ENCODE measurements at regions not wholly inside any gene's neighbourhood (a gene's known extent, or its start where the extent isn't known, plus 50 kb on each side); places are given as distances from the start of the nearest gene placed in this dataset.
"Not testable (repeated sequence)": the region's sequence is repeated elsewhere in the genome, so short reads cannot be mapped to it uniquely, and the experiment has no call there.

DNA sequence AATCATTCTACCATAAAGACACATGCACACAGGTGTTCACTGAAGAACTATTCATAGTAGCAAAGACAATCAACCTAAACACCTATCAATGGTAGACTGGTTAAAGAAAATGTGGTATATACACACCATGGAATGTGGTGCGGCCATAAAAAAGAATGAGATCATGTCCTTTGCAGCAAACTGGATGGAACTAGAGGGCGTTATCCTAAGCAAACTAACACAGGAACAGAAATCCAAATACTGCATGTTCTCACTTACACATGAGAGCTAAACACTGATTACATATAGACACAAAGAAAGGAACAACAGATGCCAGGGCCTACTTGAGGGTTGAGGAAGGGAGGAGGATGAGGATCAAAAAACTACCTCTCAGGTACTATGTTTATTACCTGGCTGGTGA lies 103.8 kb downstream of the DRD1 start:
- ATAC-seq (replicated peaks in 6 of 8), result no peak
- Histone ChIP-seq H3K4me3 (no peak overlapping the region), H3K27ac (no peak overlapping the region), H3K4me1 (replicated peaks in 1 of 2) (no peaks in the 10 kb centered on the region)
- WGBS, 10 experiments, result 6 to 93% (median 80%) methylated on average over 1 to 2 of the region's 2 CpGs; no CpG with 5 or more reads in 1 of the 10 experiments
- in situ Hi-C loops (cut with MboI; ENCODE audit: low pct_unique_long_range_greater_than_20kb in 2 of 9, low sequenced_read_pairs in 9 of 9, unreplicated experiment in 9 of 9), result no loop called here

DNA sequence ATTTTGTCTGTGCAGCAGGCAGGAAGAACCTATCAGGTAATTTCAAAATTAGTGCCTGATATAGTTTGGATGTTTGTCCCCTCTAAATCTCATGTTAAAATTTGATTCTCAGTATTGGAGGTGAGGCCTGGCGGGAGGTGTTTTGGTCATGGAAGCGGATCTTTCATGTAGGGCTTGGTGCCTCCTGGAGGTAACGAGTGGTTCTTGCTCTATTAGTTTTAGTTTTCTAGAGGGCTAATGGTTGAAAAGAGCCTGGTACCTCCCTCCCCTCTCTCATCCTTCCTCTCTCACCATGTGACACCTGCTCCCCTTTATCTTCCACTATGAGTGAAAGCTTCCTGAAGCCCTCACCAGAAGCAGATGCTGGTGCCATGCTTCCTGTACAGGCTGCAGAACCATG lies 106.3 kb downstream of the DRD1 start:
- Histone ChIP-seq H3K27ac (no peak overlapping the region), H3K4me3 (no peak overlapping the region), H3K4me1 (replicated peaks in 1 of 2) (no peaks in the 10 kb centered on the region)
- 60 to 100% (median 97%) methylated on average over 1 to 3 of the region's 3 CpGs; no CpG with 5 or more reads in 4 of the 10 experiments for WGBS, 10 experiments
- in situ Hi-C loops (cut with MboI; ENCODE audit: low pct_unique_long_range_greater_than_20kb in 2 of 9, low sequenced_read_pairs in 9 of 9, unreplicated experiment in 9 of 9), result no loop called here
- no peak for ATAC-seq (replicated peaks in 6 of 8)

DNA sequence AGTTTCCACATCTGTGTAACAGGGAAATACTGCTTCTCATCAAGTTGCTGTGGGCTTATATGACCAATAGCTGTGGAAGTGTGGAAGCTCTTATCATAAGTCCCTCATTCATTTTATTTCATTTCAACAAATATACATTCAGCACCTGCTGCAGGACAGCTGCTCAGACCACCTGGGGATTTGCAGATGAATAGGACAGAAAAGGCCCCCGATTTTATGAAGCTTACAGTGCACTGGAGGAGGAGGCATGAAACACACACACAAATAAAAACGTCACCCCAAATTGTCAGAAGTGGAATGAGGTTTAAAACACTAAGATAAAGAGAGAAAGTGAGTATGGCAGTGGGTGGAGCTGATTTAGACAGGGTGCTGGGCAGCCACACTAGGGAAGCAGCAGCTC lies 107.2 kb downstream of the DRD1 start:
- 0 to 67% (median 18%) methylated on average over 1 to 2 of the region's 2 CpGs; no CpG with 5 or more reads in 4 of the 10 experiments for WGBS, 10 experiments
- no peak overlapping the region for H3K4me3 ChIP-seq
- H3K4me1 ChIP-seq (replicated peaks in 1 of 2), result no peaks in the 10 kb centered on the region
- H3K27ac ChIP-seq, result no peak overlapping the region
- in situ Hi-C loops (cut with MboI; ENCODE audit: low pct_unique_long_range_greater_than_20kb in 2 of 9, low sequenced_read_pairs in 9 of 9, unreplicated experiment in 9 of 9), result no loop called here
- peak in 3 of 8 experiments; percentile 40 to 57 (median 47) for ATAC-seq (replicated peaks in 6 of 8)

DNA sequence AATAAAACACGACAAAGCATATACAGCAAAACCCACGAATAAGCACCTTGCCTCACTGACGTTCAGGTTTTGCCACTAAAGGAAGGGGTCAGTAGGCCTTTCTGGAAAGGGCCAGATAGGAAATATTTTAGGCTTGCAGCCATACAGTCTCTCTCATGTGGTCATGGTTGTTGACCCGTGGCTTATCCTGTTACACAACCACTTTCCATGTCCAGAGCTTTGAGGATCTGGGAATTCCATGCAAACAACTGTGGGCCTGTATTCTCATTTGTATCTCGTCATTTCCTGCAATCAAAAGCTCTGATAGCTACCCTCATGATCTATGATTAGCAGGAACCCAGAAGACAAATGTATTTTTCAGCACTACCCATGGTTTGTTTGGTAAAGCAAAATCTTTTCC lies 108.3 kb downstream of the DRD1 start:
- 40 to 100% (median 81%) methylated on average over 1 to 5 of the region's 5 CpGs; no CpG with 5 or more reads in 2 of the 10 experiments for WGBS, 10 experiments
- no peak overlapping the region for H3K27ac ChIP-seq
- in situ Hi-C loops (cut with MboI; ENCODE audit: low pct_unique_long_range_greater_than_20kb in 2 of 9, low sequenced_read_pairs in 9 of 9, unreplicated experiment in 9 of 9), result no loop called here
- no peaks in the 10 kb centered on the region for H3K4me1 ChIP-seq (replicated peaks in 1 of 2)
- ATAC-seq (replicated peaks in 6 of 8), result no peak
- no peak overlapping the region for H3K4me3 ChIP-seq

DNA sequence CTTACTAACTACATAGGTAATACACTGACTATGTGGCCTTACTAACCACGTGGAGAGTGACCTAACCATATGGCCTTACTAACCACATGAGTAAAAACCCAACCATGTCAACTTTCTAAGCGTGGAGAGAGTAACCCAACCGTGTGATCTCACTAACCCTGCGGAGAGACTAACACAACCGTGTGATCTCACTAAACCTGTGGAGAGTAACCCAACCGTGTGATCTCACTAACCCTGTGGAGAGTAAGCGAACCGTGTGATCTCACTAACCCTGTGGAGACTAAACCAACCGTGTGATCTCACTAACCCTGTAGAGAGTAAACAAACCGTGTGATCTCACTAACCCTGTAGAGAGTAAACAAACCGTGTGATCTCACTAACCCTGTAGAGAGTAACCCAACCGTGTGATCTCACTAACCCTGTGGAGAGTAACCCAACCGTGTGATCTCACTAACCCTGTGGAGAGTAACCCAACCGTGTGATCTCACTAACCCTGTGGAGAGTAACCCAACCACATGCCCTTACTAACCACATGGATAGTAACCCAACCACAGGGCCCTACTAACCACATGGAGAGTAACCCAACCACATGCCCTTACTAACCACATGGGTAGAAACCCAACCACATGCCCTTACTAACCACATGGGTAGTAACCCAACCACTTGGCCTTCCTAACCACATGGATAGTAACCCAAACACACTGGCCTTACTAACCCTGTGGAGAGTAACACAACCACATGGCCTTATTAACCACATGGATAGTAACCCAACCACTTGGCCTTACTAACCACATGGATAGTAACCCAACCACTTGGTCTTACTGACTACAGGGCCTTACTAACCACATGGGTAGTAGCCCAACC lies 112.6 kb downstream of the DRD1 start:
- in situ Hi-C loops (cut with MboI; ENCODE audit: low pct_unique_long_range_greater_than_20kb in 2 of 9, low sequenced_read_pairs in 9 of 9, unreplicated experiment in 9 of 9); ATAC-seq (replicated peaks in 6 of 8): not testable (repeated sequence)
- WGBS, 10 experiments, result 0 to 80% (median 73%) methylated on average over 1 to 9 of the region's 14 CpGs; no CpG with 5 or more reads in 1 of the 10 experiments

DNA sequence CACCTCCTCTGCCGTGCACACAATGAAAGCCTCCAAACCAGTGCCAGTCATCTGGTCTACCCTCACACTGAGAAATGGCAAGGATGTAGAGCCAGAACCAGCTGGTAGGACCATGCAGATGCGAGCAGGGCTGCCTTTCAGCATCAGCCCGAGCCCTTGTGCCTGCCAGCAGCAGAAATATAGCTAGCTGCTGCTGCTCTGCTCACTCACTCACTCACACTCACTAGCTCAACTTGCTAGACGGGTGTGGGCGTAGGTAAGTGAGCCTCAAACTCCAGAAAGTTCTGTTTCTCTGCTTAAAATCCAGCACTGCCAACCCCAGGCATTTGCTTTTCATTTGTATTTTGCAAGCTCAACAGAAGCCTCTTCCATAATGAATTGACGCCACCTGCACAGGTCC lies 114.0 kb downstream of the DRD1 start:
- Histone ChIP-seq H3K27ac (no peak overlapping the region), H3K4me1 (replicated peaks in 1 of 2) (no peaks in the 10 kb centered on the region), H3K4me3 (no peak overlapping the region)
- ATAC-seq (replicated peaks in 6 of 8), result no peak
- in situ Hi-C loops (cut with MboI; ENCODE audit: low pct_unique_long_range_greater_than_20kb in 2 of 9, low sequenced_read_pairs in 9 of 9, unreplicated experiment in 9 of 9), result no loop called here
- 10 to 100% (median 75%) methylated on average over 1 to 6 of the region's 6 CpGs; no CpG with 5 or more reads in 4 of the 10 experiments for WGBS, 10 experiments

More for the DNA sequence above, 112.6 kb downstream of the DRD1 start:
- not testable (repeated sequence) for H3K4me1 ChIP-seq (replicated peaks in 1 of 2); H3K27ac ChIP-seq; H3K4me3 ChIP-seq

DNA sequence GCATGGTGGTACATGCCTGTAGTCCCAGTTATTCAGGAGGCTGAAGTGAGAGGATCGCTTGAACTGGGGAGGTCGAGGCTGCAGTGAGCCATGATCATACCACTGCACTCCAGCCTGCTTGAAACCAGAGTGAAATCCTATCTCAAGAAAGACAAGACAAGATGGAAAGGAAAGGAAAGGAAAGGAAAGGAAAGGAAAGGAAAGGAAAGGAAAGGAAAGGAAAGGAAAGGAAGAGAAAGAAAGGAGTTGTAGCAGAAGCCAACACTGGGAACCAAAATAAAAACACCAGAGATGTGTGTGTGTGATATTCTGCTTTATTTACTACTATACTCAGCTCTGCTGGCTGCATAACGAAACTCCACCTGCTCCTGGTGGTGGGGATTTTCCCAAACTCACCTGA lies 115.3 kb downstream of the DRD1 start:
- 10 to 41% methylated on average over 2 of the region's 3 CpGs; no CpG with 5 or more reads in 8 of the 10 experiments for WGBS, 10 experiments
- no peak for ATAC-seq (replicated peaks in 6 of 8)

DNA sequence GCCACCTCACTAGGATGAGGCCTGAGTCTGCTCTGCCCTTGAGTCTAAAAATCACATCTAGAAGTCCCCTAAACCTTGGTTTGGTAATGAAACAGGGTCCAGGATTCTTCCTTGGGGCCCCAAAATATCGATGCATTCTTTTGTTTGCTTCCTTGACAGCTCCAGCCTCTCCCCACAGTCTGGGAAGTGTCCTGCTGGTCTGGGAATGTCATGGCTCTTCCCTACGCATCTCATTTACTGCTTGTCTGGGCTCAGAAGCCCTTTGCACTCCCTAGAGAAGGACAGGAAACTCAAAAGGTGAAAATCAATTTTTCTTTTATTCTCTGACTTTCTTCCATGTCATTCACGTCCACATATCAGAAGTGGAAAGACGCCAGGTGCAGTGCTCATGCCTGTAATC lies 115.8 kb downstream of the DRD1 start:
- Histone ChIP-seq H3K4me3 (no peak overlapping the region), H3K4me1 (replicated peaks in 1 of 2) (no peaks in the 10 kb centered on the region), H3K27ac (no peak overlapping the region)
- ATAC-seq (replicated peaks in 6 of 8), result no peak
- in situ Hi-C loops (cut with MboI; ENCODE audit: low pct_unique_long_range_greater_than_20kb in 2 of 9, low sequenced_read_pairs in 9 of 9, unreplicated experiment in 9 of 9), result no loop called here
- WGBS, 10 experiments, result 0 to 72% (median 46%) methylated on average over 1 to 4 of the region's 4 CpGs; no CpG with 5 or more reads in 2 of the 10 experiments

More for the DNA sequence above, 115.3 kb downstream of the DRD1 start:
- in situ Hi-C loops (cut with MboI; ENCODE audit: low pct_unique_long_range_greater_than_20kb in 2 of 9, low sequenced_read_pairs in 9 of 9, unreplicated experiment in 9 of 9), result no loop called here
- Histone ChIP-seq H3K27ac (no peak overlapping the region), H3K4me1 (replicated peaks in 1 of 2) (no peaks in the 10 kb centered on the region), H3K4me3 (no peak overlapping the region)

DNA sequence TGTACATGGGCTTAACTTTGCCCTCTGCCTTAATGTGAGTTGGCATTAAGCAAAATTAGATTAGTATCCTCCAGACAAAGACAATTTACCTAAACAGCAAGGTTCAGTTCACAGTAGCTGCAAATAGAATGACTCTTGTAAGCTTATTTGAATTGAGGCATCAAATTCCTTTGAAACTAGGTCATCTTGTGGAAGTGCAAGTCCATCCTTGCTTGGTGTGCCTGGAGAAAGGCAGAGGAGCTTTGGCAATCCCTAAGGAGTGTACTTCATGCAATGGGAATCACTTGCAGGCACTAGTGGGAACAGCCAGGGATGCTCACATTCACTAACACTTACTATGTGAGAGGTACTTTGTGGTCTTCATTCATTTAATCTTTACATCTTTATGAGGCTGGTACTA lies 118.3 kb downstream of the DRD1 start:
- in situ Hi-C loops (cut with MboI; ENCODE audit: low pct_unique_long_range_greater_than_20kb in 2 of 9, low sequenced_read_pairs in 9 of 9, unreplicated experiment in 9 of 9), result no loop called here
- no peaks in the 10 kb centered on the region for H3K4me1 ChIP-seq (replicated peaks in 1 of 2)
- no peak overlapping the region for H3K27ac ChIP-seq
- no peak overlapping the region for H3K4me3 ChIP-seq
- peak in 1 of 8 experiments; percentile 45 for ATAC-seq (replicated peaks in 6 of 8)

DNA sequence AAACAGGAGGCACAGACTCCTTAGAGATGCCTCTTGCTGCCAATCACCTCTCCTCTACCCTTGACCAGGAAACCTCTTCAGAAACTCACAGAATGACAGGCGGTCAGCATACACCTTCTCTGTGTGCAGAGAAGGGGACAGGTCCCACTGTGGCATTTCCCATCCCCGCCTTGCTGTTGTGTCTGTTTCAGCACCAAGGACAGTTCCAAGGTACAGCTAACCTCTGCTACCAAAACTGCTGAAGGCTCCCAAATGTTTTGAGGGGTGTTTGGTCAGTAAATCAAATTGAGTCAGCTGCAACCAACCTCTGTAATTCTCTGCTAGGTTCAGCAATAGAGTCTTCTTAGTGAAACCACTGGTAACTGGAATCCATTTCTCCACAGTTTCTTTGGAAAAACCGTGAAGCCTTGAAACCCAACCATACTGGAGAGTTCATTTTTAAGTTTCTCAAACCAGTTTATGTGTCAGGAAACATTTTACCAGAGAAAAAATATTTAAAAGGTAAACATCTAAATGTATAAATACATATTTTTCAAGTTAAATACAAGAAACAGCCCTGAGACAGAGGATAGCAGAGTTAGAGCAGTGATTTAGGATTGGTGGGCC lies 122.0 kb downstream of the DRD1 start:
- WGBS, 10 experiments, result 0 to 46% (median 20%) methylated on average over 1 to 3 of the region's 3 CpGs; no CpG with 5 or more reads in 1 of the 10 experiments
- no peak overlapping the region for H3K27ac ChIP-seq
- H3K4me1 ChIP-seq (replicated peaks in 1 of 2), result no peaks in the 10 kb centered on the region
- peak in 1 of 8 experiments; percentile 60 for ATAC-seq (replicated peaks in 6 of 8)
- no peak overlapping the region for H3K4me3 ChIP-seq
- in situ Hi-C loops (cut with MboI; ENCODE audit: low pct_unique_long_range_greater_than_20kb in 2 of 9, low sequenced_read_pairs in 9 of 9, unreplicated experiment in 9 of 9), result no loop called here

DNA sequence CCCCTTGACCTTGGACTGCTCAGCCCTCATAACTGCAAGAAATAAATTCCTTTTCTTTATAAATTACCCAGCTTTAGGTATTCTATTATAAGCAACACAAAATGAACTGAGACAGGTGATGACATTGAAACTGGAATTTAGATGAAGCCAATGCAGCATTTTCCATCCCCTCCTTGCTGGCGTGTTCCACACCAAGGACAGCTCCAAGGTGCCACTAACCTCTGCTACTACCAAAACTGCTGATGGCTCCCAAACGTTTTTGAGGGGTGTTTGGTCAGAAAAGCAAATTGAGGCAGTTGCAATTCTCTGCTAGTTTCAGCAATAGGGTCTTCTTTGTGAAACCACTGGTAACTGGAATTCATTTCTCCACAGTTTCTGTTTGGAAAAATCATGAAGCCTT lies 124.8 kb downstream of the DRD1 start:
- 10 to 88% (median 40%) methylated on average over 1 to 2 of the region's 2 CpGs; no CpG with 5 or more reads in 1 of the 10 experiments for WGBS, 10 experiments
- ATAC-seq (replicated peaks in 6 of 8), result no peak
- no peaks in the 10 kb centered on the region for H3K4me1 ChIP-seq (replicated peaks in 1 of 2)
- in situ Hi-C loops (cut with MboI; ENCODE audit: low pct_unique_long_range_greater_than_20kb in 2 of 9, low sequenced_read_pairs in 9 of 9, unreplicated experiment in 9 of 9), result no loop called here
- no peak overlapping the region for H3K4me3 ChIP-seq
- H3K27ac ChIP-seq, result no peak overlapping the region

DNA sequence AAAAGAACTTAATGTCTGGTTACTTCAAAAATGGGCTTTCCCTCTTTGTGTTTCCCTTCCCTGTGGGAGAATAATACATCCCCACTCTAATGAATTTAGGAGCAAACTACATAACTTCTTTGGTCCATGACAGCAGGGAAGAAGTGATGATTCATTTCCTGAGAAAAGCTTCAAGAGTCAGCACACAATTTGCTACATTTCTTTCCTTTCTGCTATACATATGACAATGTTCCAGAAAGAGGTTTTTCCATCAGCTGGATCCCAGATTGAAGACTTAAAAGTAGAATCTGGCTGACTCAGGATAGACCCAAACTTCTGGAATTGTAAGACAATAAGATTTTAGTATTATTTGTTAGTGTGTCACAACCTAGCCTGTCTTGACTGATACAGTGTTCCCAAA lies 126.1 kb downstream of the DRD1 start:
- ATAC-seq (replicated peaks in 6 of 8), result no peak
- H3K27ac ChIP-seq, result no peak overlapping the region
- no peak overlapping the region for H3K4me3 ChIP-seq
- in situ Hi-C loops (cut with MboI; ENCODE audit: low pct_unique_long_range_greater_than_20kb in 2 of 9, low sequenced_read_pairs in 9 of 9, unreplicated experiment in 9 of 9), result no loop called here
- no peaks in the 10 kb centered on the region for H3K4me1 ChIP-seq (replicated peaks in 1 of 2)

DNA sequence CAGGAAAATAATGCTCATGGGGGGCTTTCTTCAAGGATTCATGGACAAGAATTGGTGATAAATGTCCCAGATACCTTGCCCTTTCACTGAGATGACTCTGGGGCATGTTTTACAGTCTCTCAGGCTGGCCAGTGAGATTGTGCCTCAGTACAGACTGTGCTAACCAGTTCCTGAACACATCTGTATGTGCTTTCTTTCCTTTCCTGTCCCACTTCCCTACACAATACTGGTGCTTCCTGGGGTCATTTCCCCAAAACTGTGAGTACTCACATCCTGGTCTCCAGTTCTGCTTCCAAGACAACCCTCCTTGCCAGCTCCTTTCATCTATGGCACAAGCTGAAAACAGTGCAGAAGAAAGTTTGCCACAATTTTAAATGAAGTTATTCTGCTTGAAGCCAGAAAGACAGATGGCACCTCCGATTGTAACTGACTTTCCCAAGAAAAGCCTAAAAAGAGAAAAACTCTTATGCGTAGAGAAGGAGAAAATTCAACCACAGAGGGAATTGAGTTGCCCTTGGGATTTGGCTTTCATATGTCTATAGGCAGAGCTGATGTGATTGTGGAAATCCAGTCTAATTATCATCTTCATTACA lies 134.7 kb downstream of the DRD1 start:
- in situ Hi-C loops (cut with MboI; ENCODE audit: low pct_unique_long_range_greater_than_20kb in 2 of 9, low sequenced_read_pairs in 9 of 9, unreplicated experiment in 9 of 9), result no loop called here
- H3K4me1 ChIP-seq (replicated peaks in 1 of 2), result no peaks in the 10 kb centered on the region
- no peak overlapping the region for H3K27ac ChIP-seq
- H3K4me3 ChIP-seq, result no peak overlapping the region
- WGBS, 10 experiments, result 6 to 85% (median 70%) methylated on average over 2 of the region's 2 CpGs; no CpG with 5 or more reads in 4 of the 10 experiments
- ATAC-seq (replicated peaks in 6 of 8), result no peak

Data from motor neuron (in vitro differentiated cells).